Esophagus mucosa (tissue), 1 donor: ENCODE measurements at regions not wholly inside any gene's neighbourhood (a gene's known extent, or its start where the extent isn't known, plus 50 kb on each side); places are given as distances from the start of the nearest gene placed in this dataset.
"Not testable (repeated sequence)": the region's sequence is repeated elsewhere in the genome, so short reads cannot be mapped to it uniquely, and the experiment has no call there.

Experiments used
- ATAC-seq: fragments of 200-7000 bp; cut with Tn5 transposase; one replicate; pipeline ENCODE4 v1.9.1; 2020
- donor health status: DM: yes; HTN: yes; CAD: no.

- no peak for ATAC-seq
Observed at GRCh38 chr10:131532745-131533341, 221.3 kb upstream of the TCERG1L start.

DNA sequence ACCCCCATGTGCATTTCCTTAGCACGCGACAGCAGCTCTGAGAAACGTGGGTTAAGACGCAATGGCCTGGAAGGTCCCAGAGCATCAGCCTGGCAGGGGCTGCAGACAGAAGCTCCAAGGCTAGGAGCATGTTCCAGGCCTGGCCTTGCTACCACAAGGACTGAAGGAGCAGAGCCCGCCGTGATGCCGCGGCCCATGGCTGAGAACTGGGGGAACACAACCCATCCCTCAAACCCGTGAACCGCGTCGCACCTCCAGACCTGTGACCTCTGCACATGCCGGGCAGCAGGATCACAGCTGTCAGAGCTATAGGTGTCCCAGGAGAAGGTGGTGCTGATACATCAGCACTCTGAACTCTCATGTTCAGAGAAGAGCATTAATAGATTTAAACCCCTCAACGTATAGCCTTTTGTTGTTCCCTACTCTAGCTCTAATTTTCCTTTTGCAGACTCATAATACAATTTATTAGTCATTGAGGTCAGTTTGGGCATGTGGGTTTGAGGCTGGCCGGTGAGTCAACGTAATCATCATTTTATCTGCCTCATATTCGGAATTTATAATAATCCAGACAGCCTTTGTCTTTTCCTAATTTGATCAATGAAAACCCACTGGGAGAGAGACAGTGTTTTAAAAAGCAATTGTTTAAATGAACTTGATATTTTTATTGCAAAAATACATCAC lies 222.5 kb upstream of the TCERG1L start:
- ATAC-seq = no peak

DNA sequence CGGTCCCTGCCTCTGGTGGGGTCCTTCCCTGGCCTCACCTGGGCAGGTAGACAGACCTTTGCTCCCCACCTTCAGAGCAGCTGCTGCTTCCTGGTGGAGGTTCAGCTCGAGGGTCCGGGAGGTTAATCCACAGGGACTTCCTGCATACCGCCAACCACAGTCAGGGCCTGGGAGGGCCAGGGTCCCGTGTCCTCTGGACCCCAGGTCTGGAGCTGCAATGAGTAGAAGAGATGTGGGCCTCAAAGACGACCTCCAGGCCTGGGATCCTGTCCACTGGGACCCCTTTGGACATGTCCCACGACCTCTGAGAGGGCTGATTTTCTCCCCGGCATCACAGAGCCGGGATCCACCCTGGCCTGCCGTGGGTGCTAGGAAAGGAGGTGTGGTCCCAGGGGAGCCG lies 223.3 kb upstream of the TCERG1L start:
- no peak for ATAC-seq

GRCh38 chr10:131536676-131537075 lies 225.2 kb upstream of the TCERG1L start:
- no peak for ATAC-seq

- no peak for ATAC-seq
Observed at GRCh38 chr10:131537281-131537680, 225.8 kb upstream of the TCERG1L start.

DNA sequence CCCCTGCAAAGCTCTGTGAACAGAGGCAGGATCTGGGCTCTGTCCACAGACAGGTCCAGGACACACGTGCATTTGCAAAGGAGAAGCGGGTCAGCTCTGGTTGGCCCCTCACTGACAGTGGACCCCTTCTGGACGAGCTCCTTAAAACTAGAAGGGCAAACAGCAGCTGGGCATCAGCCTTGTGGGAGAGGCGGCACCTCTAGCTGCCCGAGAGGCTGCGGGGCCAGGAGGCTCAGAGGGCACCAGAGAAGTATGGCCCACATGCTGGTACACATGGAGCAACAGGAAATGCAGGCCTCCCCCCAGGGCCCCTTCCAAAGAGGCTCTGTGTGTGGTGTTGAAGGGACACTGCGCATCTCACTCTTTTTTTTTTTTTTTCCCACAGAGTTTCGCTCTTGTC lies 233.0 kb upstream of the TCERG1L start:
- ATAC-seq = no peak

DNA sequence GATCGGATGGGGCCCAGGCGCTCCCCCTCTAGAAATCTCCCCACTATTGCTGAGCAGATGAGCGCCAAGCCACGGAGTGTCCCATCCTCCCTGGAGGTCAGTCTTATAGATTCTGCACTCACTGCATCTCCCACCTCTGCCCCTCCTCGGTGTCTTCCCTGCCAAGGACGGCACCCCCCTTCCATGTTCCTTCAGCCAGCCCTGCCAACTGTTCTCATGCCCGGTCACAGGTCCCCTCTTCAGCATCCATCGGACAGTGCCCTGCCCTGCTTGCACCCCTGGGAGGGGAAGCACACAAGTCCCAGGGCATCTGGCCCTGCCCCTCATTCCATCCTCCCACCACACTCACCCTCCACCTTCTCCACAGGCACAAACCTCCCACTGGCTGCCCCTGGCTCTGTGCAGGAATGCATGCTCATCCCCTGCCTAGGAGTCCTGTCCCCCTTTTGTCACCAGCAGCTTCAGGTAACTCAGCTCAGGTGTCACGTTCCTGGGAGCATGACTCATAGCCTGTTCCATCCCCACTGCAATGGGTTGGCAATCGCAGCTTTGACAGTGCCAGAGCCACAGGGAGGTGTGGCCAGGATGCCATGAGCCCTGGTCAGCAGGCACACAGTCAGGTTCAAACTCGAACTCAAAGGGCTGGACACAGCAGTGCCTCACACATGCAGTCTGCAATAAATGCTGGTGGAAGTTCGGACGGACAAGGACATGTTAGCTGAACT lies 234.7 kb upstream of the TCERG1L start:
- no peak for ATAC-seq

DNA sequence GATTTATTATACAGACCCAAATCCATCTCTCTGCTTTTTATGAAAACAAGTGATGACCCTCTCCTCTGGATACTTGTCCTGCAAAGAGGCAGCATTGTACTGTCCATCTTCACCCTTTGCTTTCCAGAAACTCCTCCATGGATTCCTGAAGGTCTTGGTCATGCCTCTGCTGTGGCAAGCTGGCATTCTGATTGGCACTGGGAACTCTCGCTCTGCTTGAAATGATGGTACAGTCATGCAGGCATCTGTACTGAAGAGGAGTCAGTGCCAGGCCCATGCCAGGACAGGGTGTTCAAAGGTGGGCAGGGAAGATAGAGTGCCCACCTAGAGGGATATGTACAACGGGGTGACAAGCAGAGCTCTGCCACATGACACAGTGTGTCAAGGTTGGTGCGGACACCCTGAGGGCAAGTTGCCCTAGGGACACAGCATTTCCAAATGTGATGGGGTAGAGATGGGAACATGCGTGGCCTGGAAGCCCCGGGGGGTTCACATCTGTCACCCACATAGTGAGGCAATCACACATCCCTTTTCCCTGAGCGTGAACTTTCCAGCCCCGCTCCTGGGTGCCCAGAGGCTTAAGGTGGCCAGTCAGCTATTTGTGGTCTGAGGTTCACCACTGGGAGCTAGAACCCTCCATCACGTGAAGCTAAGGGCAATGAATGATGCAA lies 235.7 kb upstream of the TCERG1L start:
- no peak for ATAC-seq

DNA sequence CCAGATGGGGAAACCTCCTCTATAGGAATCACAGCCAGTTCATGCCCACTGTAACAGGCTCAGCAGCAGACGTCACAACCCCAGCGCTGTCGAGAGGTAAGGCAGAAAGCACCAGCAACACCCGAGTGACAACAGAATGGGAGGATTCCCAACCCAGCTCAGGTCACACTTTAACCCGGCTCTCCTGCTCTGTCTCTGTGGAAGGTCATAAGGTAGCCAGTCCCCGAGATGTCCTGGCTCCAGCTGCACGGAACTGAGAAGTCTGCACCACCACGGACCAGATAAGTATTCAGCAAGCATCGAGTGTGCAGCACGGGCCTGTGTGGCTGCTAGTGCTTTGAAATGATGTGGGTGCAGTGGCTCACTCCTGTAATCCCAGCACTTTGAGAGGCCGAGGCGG lies 236.7 kb upstream of the TCERG1L start:
- no peak for ATAC-seq

DNA sequence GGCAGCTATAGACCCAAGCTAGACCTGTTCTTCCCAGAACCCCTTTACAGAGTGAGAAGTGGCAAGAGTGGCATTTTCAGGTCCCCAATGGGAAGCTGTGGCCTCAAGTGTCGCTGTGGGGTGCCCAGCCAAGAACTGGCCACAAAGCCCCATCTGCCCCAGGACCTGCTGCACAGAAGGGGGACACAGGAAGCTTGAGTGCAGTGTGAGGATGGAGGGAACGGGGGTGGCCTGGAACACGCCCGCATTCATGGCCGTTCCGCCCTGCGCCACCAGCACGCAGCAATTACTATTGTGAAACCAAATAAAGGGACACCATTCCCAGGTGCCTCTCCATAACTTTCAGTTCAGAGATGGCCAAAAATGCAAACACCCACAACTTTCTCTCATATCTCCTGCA lies 237.6 kb upstream of the TCERG1L start:
- ATAC-seq = no peak

- no peak for ATAC-seq
Observed at GRCh38 chr10:131553121-131553520, 241.6 kb upstream of the TCERG1L start.

GRCh38 chr10:131553581-131553980 lies 242.1 kb upstream of the TCERG1L start:
- no peak for ATAC-seq

DNA sequence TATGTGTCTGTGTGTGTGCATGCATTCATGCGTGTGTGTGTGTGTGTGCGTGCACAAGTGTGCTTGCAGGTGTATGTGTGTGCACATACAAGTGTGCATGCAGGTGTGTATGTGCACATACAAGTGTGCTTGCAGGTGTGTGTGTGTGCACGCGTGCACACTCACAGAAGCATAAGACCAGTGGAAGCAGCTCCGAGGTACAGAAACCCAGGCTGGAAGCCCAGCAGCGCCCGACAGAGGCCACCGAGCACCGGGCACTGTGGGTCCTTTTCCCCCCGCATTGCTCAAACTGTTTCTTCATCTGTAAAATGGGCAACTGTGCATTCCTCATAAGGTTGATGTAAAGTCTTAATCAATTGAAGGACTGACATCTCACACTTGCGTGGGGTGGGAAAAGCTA lies 243.3 kb upstream of the TCERG1L start:
- no peak for ATAC-seq

DNA sequence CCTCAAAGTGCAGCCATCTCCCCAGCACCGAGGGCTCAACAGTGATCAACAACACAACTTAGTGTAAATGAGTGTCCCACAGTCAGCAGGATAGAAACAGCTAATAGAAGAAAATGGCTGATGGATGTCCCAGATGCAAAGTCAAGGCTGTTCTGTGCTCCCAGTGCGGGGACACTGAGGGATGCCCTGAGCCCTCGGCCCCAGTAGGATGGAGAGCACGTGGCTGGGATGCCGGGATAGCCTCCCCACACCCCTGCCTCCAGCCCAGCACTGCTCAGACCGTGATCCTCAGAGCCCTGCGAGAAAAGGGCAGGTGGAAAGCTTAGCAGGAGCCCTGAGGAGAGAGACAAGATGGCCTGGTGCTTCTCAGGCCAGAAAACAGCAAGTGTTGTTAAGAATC lies 243.9 kb upstream of the TCERG1L start:
- ATAC-seq = no peak

- ATAC-seq = no peak
Observed at GRCh38 chr10:131556061-131556896, 244.8 kb upstream of the TCERG1L start.

DNA sequence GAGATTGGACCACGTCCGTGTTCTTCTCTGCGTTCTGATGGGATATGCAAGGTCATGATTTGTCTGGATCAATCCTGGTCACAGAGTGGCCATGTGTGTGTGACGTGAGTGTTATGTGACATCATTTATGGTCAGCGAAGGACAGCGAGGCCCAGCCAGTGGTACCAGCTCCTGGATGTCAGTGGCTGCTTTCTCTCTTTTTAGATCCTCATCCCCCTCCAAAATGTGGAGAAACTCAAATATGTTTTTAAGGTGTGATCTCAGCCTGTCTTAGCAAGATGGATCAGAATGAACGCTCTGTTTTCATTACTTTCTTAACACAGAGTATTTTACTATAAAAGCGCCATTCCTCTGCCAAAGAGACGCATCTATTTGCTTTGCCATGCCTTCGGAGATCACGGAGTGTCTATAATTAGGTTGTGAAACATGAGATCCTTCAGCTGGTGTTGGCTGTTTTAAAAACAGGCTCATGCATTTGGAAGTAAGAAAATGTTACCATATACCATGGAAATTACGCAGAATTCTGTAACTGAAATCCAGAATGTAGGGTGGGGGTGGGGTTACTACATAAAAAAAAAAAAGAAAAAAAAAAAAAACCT lies 245.5 kb upstream of the TCERG1L start:
- ATAC-seq = no peak

DNA sequence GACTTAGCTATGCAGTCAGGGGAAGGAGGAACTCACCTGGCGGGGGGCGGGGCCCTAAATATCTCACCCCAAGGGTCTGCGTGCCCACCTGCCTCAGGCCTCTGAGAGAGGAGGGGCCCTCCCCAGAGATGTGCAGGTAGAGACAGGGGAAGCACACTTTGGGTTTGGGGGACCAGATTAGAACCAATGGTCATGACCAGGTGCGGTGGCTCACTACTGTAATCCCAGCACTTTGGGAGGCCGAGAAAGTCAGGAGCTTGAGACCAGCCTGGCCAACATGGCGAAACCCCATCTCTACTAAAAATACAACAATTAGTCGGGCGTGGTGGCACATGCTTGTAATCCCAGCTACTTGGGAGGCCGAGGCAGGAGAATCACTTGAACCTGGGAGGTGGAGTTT lies 246.4 kb upstream of the TCERG1L start:
- ATAC-seq = not testable (repeated sequence)

GRCh38 chr10:131559450-131559911 lies 248.0 kb upstream of the TCERG1L start:
- no peak for ATAC-seq

GRCh38 chr10:131560166-131560565 lies 248.6 kb upstream of the TCERG1L start:
- no peak for ATAC-seq

- ATAC-seq = no peak
Observed at GRCh38 chr10:131560706-131561355, 249.3 kb upstream of the TCERG1L start.

GRCh38 chr10:131561897-131562296 lies 250.4 kb upstream of the TCERG1L start:
- ATAC-seq = no peak
